Esophagus muscularis mucosa (tissue), 4 donors: ENCODE measurements at regions not wholly inside any gene's neighbourhood (a gene's known extent, or its start where the extent isn't known, plus 50 kb on each side); places are given as distances from the start of the nearest gene placed in this dataset.
"Not testable (repeated sequence)": the region's sequence is repeated elsewhere in the genome, so short reads cannot be mapped to it uniquely, and the experiment has no call there.

ENCODE experiments used
- DNase-seq: peaks from one replicate; pipeline ENCODE4 v3.0.0-alpha.2; 2017; ENCODE audit errors: extremely low spot score
- H3K27ac ChIP-seq, 4 donors: fragments of 200-600 bp; sonication (generic); replicated peaks in 1 of 4; 1 replicate in 3 of 4; 2 replicates in 1 of 4; pipeline ENCODE4 v1.5.1; 2016 to 2019; ENCODE audit warnings: mild to moderate bottlenecking in 1 of 4
- H3K27me3 ChIP-seq, 4 donors: fragments of 200-600 bp; sonication (generic); one replicate each; pipeline versions ENCODE4 v1.5.1 to v1.6.0; 2016 to 2019
- H3K36me3 ChIP-seq, 4 donors: fragments of 200-600 bp; sonication (generic); one replicate each; pipeline ENCODE4 v1.5.1; 2016 to 2019
- H3K4me1 ChIP-seq, 4 donors: fragments of 200-600 bp; sonication (generic); one replicate each; pipeline ENCODE4 v1.5.1; 2016 to 2019
- H3K4me3 ChIP-seq, 4 donors: fragments of 200-600 bp; sonication (generic); 1 replicate in 2 of 4; 2 replicates in 2 of 4; pipeline ENCODE4 v1.5.1; 2016 to 2019; ENCODE audit warnings: mild to moderate bottlenecking in 4 of 4, moderate library complexity in 1 of 4
- H3K9me3 ChIP-seq, 4 donors: fragments of 200-600 bp; sonication (generic); 1 replicate in 3 of 4; 2 replicates in 1 of 4; pipeline ENCODE4 v1.5.1; 2016 to 2019
- CTCF ChIP-seq, 3 experiments: fragments of 200-600 bp in 2 of 3; fragments of 450-650 bp in 1 of 3; sonication (generic) in 2 of 3; IDR thresholded peaks; one replicate each; pipeline ENCODE4 v1.5.1; 2017 to 2019; ENCODE audit warnings: antibody characterized with exemption in 3 of 3, mild to moderate bottlenecking in 2 of 3, moderate library complexity in 1 of 3
- EP300 ChIP-seq: sonication (generic); formaldehyde crosslinking; IDR thresholded peaks from one replicate; pipeline ENCODE4 v1.6.1; 2017; ENCODE audit warnings: antibody characterized with exemption
- POLR2A ChIP-seq: fragments of 450-650 bp; IDR thresholded peaks from one replicate; pipeline ENCODE4 v1.6.1; 2017; ENCODE audit warnings: antibody characterized with exemption, moderate library complexity, mild to moderate bottlenecking, low read depth
- POLR2AphosphoS5 ChIP-seq, 2 donors: sonication (generic); formaldehyde crosslinking; IDR thresholded peaks; one replicate each; pipeline ENCODE4 v1.6.1; 2017; ENCODE audit warnings: antibody characterized with exemption in 2 of 2
- WGBS: methylation state at CpG from one replicate; pipeline ENCODE4 v1.1.5; 2018; 5-methylcytosine and 5-hydroxymethylcytosine counted together
- intact Hi-C: fragments of 100-400 bp; cut with DNase I; formaldehyde crosslinking; loops from one replicate; pipeline ENCODE4 v1.15.1; 2023

DNA sequence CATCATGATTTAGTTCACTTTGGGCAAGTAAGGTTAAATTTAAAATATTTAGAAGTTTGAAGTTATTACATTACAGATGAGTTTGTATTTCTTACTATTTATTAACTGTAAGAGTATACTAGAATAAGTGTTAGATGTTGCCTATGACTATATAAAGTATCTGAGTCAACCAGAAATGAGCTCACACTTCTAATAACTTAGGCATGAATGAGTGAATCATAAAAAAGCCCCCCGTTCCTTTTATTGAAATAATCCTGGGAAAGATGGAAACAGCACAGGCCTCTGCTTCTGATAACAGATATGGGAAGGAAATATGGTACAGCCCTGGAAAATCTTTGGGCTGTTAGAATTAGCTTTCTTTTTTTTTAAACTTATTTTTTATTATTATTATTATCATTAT lies 66.6 kb upstream of the TGFBR2 start:
- Histone ChIP-seq H3K36me3 (no peaks in the 10 kb centered on the region), H3K9me3 (no peaks in the 10 kb centered on the region), H3K4me3 (no peak overlapping the region), H3K4me1 (peaks cover 4 to 16% (median 8%) of the 10 kb centered on the region in 4 donors), H3K27me3 (no peaks in the 10 kb centered on the region), H3K27ac (no peak overlapping the region)
- no peak for DNase-seq
- 45% methylated on average over 1 of the region's 1 CpG for WGBS
- no peak for TF ChIP-seq POLR2AphosphoS5 (IDR thresholded peaks at IDR 0.05)
- no peak for TF ChIP-seq POLR2A
- no peak for TF ChIP-seq CTCF (IDR thresholded peaks at IDR 0.05)
- no peak for TF ChIP-seq EP300
- intact Hi-C loops = no loop called here

DNA sequence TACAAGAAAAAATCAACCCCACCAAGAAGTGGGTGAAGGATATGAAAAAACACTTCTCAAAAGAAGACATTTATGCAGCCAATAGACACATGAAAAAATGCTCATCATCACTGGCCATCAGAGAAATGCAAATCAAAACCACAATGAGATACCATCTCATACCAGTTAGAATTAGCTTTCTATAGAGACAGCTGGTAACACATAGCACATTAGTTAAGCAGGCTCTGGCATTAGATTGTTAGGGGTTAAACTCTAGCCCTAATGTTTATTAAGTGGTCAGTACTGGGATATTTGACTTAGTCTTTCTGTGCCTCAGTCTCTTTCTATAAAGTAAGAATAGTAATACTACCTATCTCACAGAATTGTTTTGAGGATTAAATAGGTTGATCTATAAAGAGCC lies 65.2 kb upstream of the TGFBR2 start:
- H3K27ac ChIP-seq, H3K4me3 ChIP-seq, H3K27me3 ChIP-seq, DNase-seq, intact Hi-C loops, H3K9me3 ChIP-seq, H3K36me3 ChIP-seq: not testable (repeated sequence)
- H3K4me1 ChIP-seq = peaks cover 4 to 11% (median 9%) of the 10 kb centered on the region in 4 donors

DNA sequence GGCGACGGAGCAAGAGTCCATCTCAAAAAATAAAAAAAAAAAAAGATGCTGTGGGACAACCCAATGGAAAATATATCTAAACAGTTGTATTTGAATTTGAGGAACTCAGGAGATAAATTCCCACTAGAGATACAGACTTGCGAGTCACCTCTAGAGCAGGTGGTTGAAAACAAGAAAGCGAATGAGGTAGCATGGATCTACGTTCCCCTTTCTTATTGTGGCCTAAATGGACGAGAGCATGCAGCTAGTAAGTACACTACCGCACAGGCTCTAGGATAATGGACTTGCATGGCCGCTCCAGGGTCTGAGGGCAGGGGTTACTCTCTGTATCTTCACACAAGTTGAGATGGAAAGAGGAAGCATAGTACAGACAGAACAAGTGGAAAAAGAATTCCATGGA lies 63.5 kb upstream of the TGFBR2 start:
- no peaks in the 10 kb centered on the region for H3K9me3 ChIP-seq
- intact Hi-C loops = no loop called here
- 90% methylated on average over 8 of the region's 8 CpGs for WGBS

DNA sequence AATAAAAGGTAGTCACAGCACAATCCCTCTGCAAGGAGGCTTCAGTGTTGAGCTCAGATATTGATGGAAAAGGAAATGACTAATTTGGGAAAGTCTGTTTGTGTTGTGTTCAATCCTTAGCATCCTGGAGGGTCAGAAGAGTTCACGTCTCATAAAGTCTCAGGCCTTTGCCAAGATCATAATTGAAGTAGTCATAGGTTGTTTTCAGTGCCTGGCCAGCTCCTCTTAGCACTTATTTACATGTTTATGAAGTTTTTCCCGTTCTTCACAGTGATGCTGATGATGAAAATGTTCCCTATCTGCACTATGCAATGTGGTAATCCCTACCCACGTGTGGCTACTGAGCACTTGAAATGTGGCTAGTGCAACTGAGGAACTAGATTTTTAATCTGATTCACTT lies 61.6 kb upstream of the TGFBR2 start:
- 59% methylated on average over 3 of the region's 3 CpGs for WGBS
- no peak for DNase-seq
- no peak for TF ChIP-seq EP300
- TF ChIP-seq POLR2AphosphoS5 (IDR thresholded peaks at IDR 0.05) = peak; percentile 12 to 38
- no peak for TF ChIP-seq CTCF (IDR thresholded peaks at IDR 0.05)
- Histone ChIP-seq H3K4me1 (peaks cover 0 to 12% (median 2%) of the 10 kb centered on the region in 4 donors), H3K9me3 (no peaks in the 10 kb centered on the region), H3K27ac (peak overlapping the region in 1 of 4 donors; percentile 11), H3K27me3 (no peaks in the 10 kb centered on the region), H3K4me3 (no peak overlapping the region), H3K36me3 (no peaks in the 10 kb centered on the region)
- intact Hi-C loops = no loop called here

More for the DNA sequence above, 63.5 kb upstream of the TGFBR2 start:
- H3K27ac ChIP-seq = no peak overlapping the region
- no peak for DNase-seq
- no peaks in the 10 kb centered on the region for H3K36me3 ChIP-seq
- no peak overlapping the region for H3K4me3 ChIP-seq
- H3K27me3 ChIP-seq = no peaks in the 10 kb centered on the region
- no peak for TF ChIP-seq POLR2AphosphoS5 (IDR thresholded peaks at IDR 0.05)
- TF ChIP-seq EP300 = no peak
- TF ChIP-seq POLR2A = no peak
- TF ChIP-seq CTCF (IDR thresholded peaks at IDR 0.05) = no peak
- peaks cover 4 to 11% (median 9%) of the 10 kb centered on the region in 4 donors for H3K4me1 ChIP-seq

DNA sequence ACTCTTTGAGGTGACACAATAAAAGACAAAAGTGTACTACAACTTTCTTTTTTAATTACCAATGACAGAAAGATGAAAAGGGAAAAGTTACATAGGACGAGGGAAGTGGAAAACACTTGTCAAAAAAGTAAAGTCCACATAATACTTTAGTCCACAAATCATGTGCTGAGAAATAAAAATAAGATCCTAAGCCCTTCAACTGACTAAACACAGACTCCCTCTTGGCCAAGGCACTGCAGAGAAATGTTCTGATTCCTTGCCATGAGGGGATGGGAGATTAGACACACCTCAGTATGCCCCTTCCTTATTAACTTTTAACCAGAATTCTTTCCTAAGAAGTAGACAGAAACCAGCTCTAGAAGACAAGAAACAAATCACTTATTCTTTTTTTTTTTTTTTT lies 59.5 kb upstream of the TGFBR2 start:
- no peaks in the 10 kb centered on the region for H3K9me3 ChIP-seq
- no peak overlapping the region for H3K27ac ChIP-seq
- no peaks in the 10 kb centered on the region for H3K27me3 ChIP-seq
- TF ChIP-seq POLR2A (no peak), EP300 (no peak), POLR2AphosphoS5 (IDR thresholded peaks at IDR 0.05) (no peak), CTCF (IDR thresholded peaks at IDR 0.05) (no peak)
- H3K4me1 ChIP-seq = peaks cover 0 to 12% (median 2%) of the 10 kb centered on the region in 4 donors
- WGBS = 56% methylated on average over 1 of the region's 1 CpG
- no peaks in the 10 kb centered on the region for H3K36me3 ChIP-seq
- H3K4me3 ChIP-seq = no peak overlapping the region
- intact Hi-C loops = no loop called here
- no peak for DNase-seq
